Adrenal gland (tissue), 5 donors: ENCODE measurements at regions not wholly inside any gene's neighbourhood (a gene's known extent, or its start where the extent isn't known, plus 50 kb on each side); places are given as distances from the start of the nearest gene placed in this dataset.

Experiments used
- CTCF ChIP-seq, 6 experiments: fragments of 450-650 bp in 4 of 6; fragments of 200-600 bp in 2 of 6; sonication (generic) in 1 of 6; IDR thresholded peaks; 1 replicate in 5 of 6; 2 replicates in 1 of 6; pipeline versions ENCODE4 v1.5.1 to v1.8.0; 2016 to 2021; ENCODE audit warnings: antibody characterized with exemption in 6 of 6, mild to moderate bottlenecking in 2 of 6, moderate library complexity in 1 of 6
- POLR2A ChIP-seq, 2 donors: fragments of 450-650 bp; IDR thresholded peaks; one replicate each; pipeline ENCODE4 v1.6.1; 2017; ENCODE audit warnings: antibody characterized with exemption in 2 of 2, mild to moderate bottlenecking in 2 of 2, moderate library complexity in 1 of 2
- donor health status: DM: no; HTN: no; CAD: no.

- TF ChIP-seq CTCF (IDR thresholded peaks at IDR 0.05) (no peak), POLR2A (IDR thresholded peaks at IDR 0.05) (no peak)
Observed at GRCh38 chr2:224319750-224320149, 82.2 kb downstream of the FAM124B start.
